ENCODE measurements at regions not wholly inside any gene's neighbourhood (a gene's known extent, or its start where the extent isn't known, plus 50 kb on each side); places are given as distances from the start of the nearest gene placed in this dataset.

DNA sequence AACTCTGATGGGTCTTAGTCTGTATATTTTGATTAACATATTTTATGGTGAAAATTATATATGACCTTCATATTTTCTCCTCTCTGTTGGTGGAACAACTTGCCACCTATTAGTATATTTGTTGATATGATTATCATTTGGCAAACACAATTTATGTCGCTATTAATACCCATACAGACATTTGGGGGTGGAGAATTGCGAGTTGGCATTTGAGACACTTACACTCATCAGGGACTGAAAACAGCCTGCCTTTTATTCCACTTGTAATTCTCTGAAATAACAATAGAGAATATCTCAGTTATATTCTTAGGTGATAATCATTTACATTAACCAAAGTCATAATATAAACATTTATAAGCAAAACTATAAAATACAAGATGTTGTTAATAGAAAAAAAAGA is 100.5 kb upstream of the RGS18 start:
- no peak for TF ChIP-seq ZNF174 (CRISPR knock-in tag; IDR thresholded peaks at IDR 0.05)
- TF ChIP-seq LEF1 (IDR thresholded peaks at IDR 0.05), result no peak
- TF ChIP-seq, protein P1, sequence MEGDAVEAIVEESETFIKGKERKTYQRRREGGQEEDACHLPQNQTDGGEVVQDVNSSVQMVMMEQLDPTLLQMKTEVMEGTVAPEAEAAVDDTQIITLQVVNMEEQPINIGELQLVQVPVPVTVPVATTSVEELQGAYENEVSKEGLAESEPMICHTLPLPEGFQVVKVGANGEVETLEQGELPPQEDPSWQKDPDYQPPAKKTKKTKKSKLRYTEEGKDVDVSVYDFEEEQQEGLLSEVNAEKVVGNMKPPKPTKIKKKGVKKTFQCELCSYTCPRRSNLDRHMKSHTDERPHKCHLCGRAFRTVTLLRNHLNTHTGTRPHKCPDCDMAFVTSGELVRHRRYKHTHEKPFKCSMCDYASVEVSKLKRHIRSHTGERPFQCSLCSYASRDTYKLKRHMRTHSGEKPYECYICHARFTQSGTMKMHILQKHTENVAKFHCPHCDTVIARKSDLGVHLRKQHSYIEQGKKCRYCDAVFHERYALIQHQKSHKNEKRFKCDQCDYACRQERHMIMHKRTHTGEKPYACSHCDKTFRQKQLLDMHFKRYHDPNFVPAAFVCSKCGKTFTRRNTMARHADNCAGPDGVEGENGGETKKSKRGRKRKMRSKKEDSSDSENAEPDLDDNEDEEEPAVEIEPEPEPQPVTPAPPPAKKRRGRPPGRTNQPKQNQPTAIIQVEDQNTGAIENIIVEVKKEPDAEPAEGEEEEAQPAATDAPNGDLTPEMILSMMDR (IDR thresholded peaks at IDR 0.05 in 2 of 3, conservative IDR thresholded peaks at IDR 0.05 in 1 of 3; ENCODE audit: insufficient read depth in 2 of 3, low read depth in 1 of 3, low read length in 3 of 3), result no peak
- TF ChIP-seq, protein P2, sequence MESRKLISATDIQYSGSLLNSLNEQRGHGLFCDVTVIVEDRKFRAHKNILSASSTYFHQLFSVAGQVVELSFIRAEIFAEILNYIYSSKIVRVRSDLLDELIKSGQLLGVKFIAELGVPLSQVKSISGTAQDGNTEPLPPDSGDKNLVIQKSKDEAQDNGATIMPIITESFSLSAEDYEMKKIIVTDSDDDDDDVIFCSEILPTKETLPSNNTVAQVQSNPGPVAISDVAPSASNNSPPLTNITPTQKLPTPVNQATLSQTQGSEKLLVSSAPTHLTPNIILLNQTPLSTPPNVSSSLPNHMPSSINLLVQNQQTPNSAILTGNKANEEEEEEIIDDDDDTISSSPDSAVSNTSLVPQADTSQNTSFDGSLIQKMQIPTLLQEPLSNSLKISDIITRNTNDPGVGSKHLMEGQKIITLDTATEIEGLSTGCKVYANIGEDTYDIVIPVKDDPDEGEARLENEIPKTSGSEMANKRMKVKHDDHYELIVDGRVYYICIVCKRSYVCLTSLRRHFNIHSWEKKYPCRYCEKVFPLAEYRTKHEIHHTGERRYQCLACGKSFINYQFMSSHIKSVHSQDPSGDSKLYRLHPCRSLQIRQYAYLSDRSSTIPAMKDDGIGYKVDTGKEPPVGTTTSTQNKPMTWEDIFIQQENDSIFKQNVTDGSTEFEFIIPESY (CRISPR knock-in tag; IDR thresholded peaks at IDR 0.05), result no peak
- no peak for TF ChIP-seq ZNF696 (CRISPR knock-in tag; conservative IDR thresholded peaks at IDR 0.05)
- TF ChIP-seq YY1 (IDR thresholded peaks at IDR 0.05; ENCODE audit: borderline replicate concordance in 1 of 3, control insufficient read depth in 1 of 3, extremely low read depth in 1 of 3, insufficient read depth in 3 of 3, insufficient read length in 1 of 3, insufficient replicate concordance in 2 of 3, low read depth in 1 of 3, low read length in 2 of 3), result no peak
- TF ChIP-seq NFIC (IDR thresholded peaks at IDR 0.05), result no peak
- no peak for TF ChIP-seq POLR2A (conservative IDR thresholded peaks at IDR 0.05)
- TF ChIP-seq ETV6 (IDR thresholded peaks at IDR 0.05; ENCODE audit: borderline replicate concordance in 1 of 2, low read depth in 2 of 2, low read length in 1 of 2), result no peak
- no peak for TF ChIP-seq ETV6 (CRISPR knock-in tag; IDR thresholded peaks at IDR 0.05; ENCODE audit: borderline replicate concordance)
- TF ChIP-seq NFE2 (IDR thresholded peaks at IDR 0.05; ENCODE audit: low read depth), result no peak
- TF ChIP-seq EP300 (IDR thresholded peaks at IDR 0.05; ENCODE audit: low read length), result no peak
- TF ChIP-seq FOXM1 (IDR thresholded peaks at IDR 0.05; ENCODE audit: low read depth), result no peak
- TF ChIP-seq FOXM1 (CRISPR knock-in tag; IDR thresholded peaks at IDR 0.05; ENCODE audit: low read depth), result no peak
